Upper lobe of right lung (tissue), 1 donor: ENCODE measurements at regions not wholly inside any gene's neighbourhood (a gene's known extent, or its start where the extent isn't known, plus 50 kb on each side); places are given as distances from the start of the nearest gene placed in this dataset.

Source experiments
- ATAC-seq: fragments of 200-7000 bp; cut with Tn5 transposase; one replicate; pipeline ENCODE4 v1.9.1; 2020; ENCODE audit warnings: mild to moderate bottlenecking, moderate library complexity
- DNase-seq: peaks from one replicate; pipeline ENCODE4 v3.0.0-alpha.2; 2020
- H3K27ac ChIP-seq: fragments of 200-600 bp; one replicate; pipeline ENCODE4 v1.8.0; 2022
- H3K27me3 ChIP-seq: fragments of 200-600 bp; one replicate; pipeline ENCODE4 v1.8.0; 2022; ENCODE audit warnings: mild to moderate bottlenecking
- H3K36me3 ChIP-seq: fragments of 200-600 bp; one replicate; pipeline ENCODE4 v1.8.0; 2022
- H3K4me1 ChIP-seq: fragments of 200-600 bp; one replicate; pipeline ENCODE4 v1.8.0; 2022
- H3K4me3 ChIP-seq: fragments of 200-600 bp; one replicate; pipeline ENCODE4 v1.8.0; 2022; ENCODE audit warnings: mild to moderate bottlenecking
- H3K9me3 ChIP-seq: fragments of 200-600 bp; one replicate; pipeline ENCODE4 v1.8.0; 2022
- CTCF ChIP-seq: fragments of 200-600 bp; IDR thresholded peaks from one replicate; pipeline ENCODE4 v1.8.0; 2022; ENCODE audit warnings: antibody characterized with exemption
- intact Hi-C: fragments of 100-400 bp; cut with DNase I; formaldehyde crosslinking; loops from one replicate; pipeline ENCODE4 v1.11.0; 2022
- donor health status: DM: no; HTN: yes; CAD: no; lungs with severe emphysema.

GRCh38 chr1:238060061-238060460 is 169.3 kb upstream of the ZP4 start:
- Histone ChIP-seq H3K4me3 (no peak overlapping the region), H3K36me3 (no peaks in the 10 kb centered on the region), H3K4me1 (no peaks in the 10 kb centered on the region), H3K27ac (no peak overlapping the region), H3K9me3 (peaks cover 3% of the 10 kb centered on the region), H3K27me3 (no peaks in the 10 kb centered on the region)
- DNase-seq (no peak), ATAC-seq (no peak)
- no peak for TF ChIP-seq CTCF
- intact Hi-C loops = no loop called here

GRCh38 chr1:238052496-238053266 is 162.0 kb upstream of the ZP4 start:
- intact Hi-C loops = no loop called here
- no peak for ATAC-seq

GRCh38 chr1:238029126-238029525 is 138.4 kb upstream of the ZP4 start:
- intact Hi-C loops = no loop called here

More at GRCh38 chr1:238052496-238053266, 162.0 kb upstream of the ZP4 start:
- H3K9me3 ChIP-seq = peaks cover 3% of the 10 kb centered on the region
- H3K27ac ChIP-seq = no peak overlapping the region
- no peaks in the 10 kb centered on the region for H3K27me3 ChIP-seq
- no peak overlapping the region for H3K4me3 ChIP-seq
- no peak for DNase-seq
- H3K36me3 ChIP-seq = no peaks in the 10 kb centered on the region
- no peak for TF ChIP-seq CTCF
- no peaks in the 10 kb centered on the region for H3K4me1 ChIP-seq

GRCh38 chr1:238027366-238027765 is 136.6 kb upstream of the ZP4 start:
- ATAC-seq (no peak), DNase-seq (no peak)
- Histone ChIP-seq H3K9me3 (no peaks in the 10 kb centered on the region), H3K4me3 (no peak overlapping the region), H3K27ac (no peak overlapping the region), H3K36me3 (no peaks in the 10 kb centered on the region), H3K27me3 (no peaks in the 10 kb centered on the region), H3K4me1 (no peaks in the 10 kb centered on the region)
- no peak for TF ChIP-seq CTCF
- intact Hi-C loops = no loop called here

More at GRCh38 chr1:238029126-238029525, 138.4 kb upstream of the ZP4 start:
- no peak overlapping the region for H3K4me3 ChIP-seq
- H3K4me1 ChIP-seq = no peaks in the 10 kb centered on the region
- no peak overlapping the region for H3K27ac ChIP-seq
- H3K36me3 ChIP-seq = no peaks in the 10 kb centered on the region
- no peak for DNase-seq
- TF ChIP-seq CTCF = no peak
- H3K27me3 ChIP-seq = no peaks in the 10 kb centered on the region
- H3K9me3 ChIP-seq = no peaks in the 10 kb centered on the region
- ATAC-seq = no peak

GRCh38 chr1:238023137-238023536 is 132.4 kb upstream of the ZP4 start:
- ATAC-seq (no peak), DNase-seq (no peak)
- no peak overlapping the region for H3K27ac ChIP-seq
- no peaks in the 10 kb centered on the region for H3K27me3 ChIP-seq
- H3K4me3 ChIP-seq = no peak overlapping the region
- H3K4me1 ChIP-seq = no peaks in the 10 kb centered on the region
- no peaks in the 10 kb centered on the region for H3K36me3 ChIP-seq
- H3K9me3 ChIP-seq = no peaks in the 10 kb centered on the region
- intact Hi-C loops = no loop called here
- no peak for TF ChIP-seq CTCF
